ENCODE measurements at regions not wholly inside any gene's neighbourhood (a gene's known extent, or its start where the extent isn't known, plus 50 kb on each side); places are given as distances from the start of the nearest gene placed in this dataset.

DNA sequence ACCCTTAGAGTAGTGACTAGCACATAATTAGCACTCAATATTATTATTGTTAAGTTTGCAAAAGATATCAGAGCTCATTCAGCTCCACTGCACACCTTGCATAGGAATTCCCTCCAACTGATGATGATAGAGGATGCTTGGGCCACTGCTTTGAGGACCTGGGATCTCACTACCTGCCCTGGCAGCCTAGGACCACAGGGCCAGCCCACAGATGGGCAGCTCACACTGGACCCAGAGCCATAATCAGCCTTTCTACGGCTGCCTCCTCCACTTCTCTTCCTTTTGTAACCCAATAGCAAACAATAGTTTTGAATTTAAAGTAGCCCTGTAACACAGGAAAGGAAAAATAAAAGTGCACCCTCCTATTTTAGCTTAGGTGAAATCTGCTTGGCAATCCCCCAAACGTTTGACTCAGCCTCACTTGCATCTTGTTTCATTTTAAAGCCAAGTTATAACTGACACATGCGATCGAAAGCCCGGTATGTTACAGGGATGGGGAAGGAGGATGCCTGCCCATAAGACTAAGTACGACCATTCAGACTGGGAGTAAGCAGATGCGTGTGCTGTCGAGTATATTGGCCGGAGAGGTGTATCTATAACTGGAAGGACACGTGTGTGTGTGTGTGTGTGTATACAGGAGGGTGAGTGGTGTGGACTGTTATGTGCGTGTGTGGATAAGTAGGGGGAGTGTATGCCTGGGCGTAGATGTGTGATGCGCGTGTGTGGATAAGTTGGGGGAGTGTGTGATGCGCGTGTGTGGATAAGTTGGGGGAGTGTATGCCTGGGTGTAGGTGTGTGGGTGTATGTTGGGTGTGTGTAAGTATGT is 65.9 kb downstream of the CPN2 start:
- TF ChIP-seq, protein P1, sequence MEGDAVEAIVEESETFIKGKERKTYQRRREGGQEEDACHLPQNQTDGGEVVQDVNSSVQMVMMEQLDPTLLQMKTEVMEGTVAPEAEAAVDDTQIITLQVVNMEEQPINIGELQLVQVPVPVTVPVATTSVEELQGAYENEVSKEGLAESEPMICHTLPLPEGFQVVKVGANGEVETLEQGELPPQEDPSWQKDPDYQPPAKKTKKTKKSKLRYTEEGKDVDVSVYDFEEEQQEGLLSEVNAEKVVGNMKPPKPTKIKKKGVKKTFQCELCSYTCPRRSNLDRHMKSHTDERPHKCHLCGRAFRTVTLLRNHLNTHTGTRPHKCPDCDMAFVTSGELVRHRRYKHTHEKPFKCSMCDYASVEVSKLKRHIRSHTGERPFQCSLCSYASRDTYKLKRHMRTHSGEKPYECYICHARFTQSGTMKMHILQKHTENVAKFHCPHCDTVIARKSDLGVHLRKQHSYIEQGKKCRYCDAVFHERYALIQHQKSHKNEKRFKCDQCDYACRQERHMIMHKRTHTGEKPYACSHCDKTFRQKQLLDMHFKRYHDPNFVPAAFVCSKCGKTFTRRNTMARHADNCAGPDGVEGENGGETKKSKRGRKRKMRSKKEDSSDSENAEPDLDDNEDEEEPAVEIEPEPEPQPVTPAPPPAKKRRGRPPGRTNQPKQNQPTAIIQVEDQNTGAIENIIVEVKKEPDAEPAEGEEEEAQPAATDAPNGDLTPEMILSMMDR (IDR thresholded peaks at IDR 0.05), result no peak
- no peak for TF ChIP-seq POLR2A (IDR thresholded peaks at IDR 0.05)

All from breast epithelium (tissue), 3 donors.